NCI-H2107 treated with DMSO at 0.1 percent for 48 hours (cell line): ENCODE measurements at regions not wholly inside any gene's neighbourhood (a gene's known extent, or its start where the extent isn't known, plus 50 kb on each side); places are given as distances from the start of the nearest gene placed in this dataset.
"Not testable (repeated sequence)": the region's sequence is repeated elsewhere in the genome, so short reads cannot be mapped to it uniquely, and the experiment has no call there.

ENCODE experiments used
- DNase-seq: peaks from one replicate; lab custom pipeline; 2025; ENCODE audit not compliant: unreplicated experiment; lab: John Stamatoyannopoulos, UW

DNA sequence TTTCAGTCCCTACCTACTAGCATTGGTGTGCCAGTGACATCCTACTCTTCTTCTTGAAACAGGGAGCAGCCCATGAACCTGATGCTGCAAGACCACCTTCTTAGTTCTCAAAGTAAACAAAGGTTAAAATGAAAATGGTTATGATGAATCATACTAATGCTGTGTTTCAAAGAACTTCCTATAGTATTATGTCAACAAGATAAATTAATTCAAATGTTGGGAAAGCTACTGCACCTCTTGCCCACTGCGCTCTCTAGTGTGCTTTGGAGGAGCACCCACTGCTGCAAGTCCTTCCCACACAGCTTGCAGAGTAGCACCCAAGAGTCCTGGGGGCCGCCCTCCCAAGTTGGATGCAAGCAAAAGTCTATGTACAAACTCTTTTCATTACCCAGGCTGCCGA, 81.1 kb downstream of the CD200R1L start:
- no peak for DNase-seq

DNA sequence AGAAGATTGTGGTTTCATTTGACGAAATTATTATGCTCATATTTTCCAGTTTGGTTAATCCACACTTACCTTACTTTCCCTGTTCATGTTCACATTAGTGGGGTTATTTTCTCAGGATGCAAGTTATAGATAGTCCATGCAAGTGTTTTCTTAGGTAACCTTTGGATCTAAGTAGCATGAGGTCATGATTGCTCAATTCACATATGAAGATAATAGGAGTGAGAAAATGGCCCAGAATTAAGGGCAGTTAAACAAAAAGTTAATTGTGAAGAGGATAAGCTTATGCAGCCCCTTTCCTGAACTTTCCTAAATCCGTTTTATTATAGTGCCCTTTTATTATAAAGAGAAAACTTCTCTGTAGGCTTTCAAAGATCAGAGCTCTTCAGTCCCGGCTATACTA, 83.4 kb downstream of the CD200R1L start:
- no peak for DNase-seq

GRCh38 chr3:112761062-112761638, 85.5 kb downstream of the CD200R1L start:
- no peak for DNase-seq

GRCh38 chr3:112759681-112760080, 87.0 kb downstream of the CD200R1L start:
- peak; percentile 59 for DNase-seq

GRCh38 chr3:112759210-112759609, 87.5 kb downstream of the CD200R1L start:
- no peak for DNase-seq

- no peak for DNase-seq
Observed at GRCh38 chr3:112757197-112757596, 89.5 kb downstream of the CD200R1L start.

- DNase-seq: no peak
Observed at GRCh38 chr3:112755845-112756613, 90.6 kb downstream of the CD200R1L start.

- DNase-seq: not testable (repeated sequence)
Observed at GRCh38 chr3:112755046-112755445, 91.6 kb downstream of the CD200R1L start.

GRCh38 chr3:112751564-112752512, 94.8 kb downstream of the CD200R1L start:
- no peak for DNase-seq

DNA sequence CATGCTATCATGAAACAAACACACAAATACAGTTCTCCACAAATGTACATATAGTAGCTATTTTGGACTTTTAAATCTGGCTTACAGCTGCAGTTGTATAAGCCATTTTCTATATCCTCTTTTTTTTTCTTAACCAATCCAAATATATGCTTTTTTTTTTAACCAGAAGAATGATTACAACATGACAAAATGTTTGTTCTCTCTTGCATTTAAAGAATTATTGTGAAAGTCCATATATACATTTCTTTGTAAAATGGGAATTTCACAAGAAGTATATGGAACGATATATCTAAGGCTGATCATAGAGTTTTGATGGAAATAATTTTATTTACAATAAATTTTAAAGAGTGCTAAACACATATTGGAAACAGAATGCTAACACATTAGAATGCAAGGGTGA, 95.6 kb downstream of the CD200R1L start:
- DNase-seq: no peak

GRCh38 chr3:112747624-112748023, 99.0 kb downstream of the CD200R1L start:
- DNase-seq: no peak

DNA sequence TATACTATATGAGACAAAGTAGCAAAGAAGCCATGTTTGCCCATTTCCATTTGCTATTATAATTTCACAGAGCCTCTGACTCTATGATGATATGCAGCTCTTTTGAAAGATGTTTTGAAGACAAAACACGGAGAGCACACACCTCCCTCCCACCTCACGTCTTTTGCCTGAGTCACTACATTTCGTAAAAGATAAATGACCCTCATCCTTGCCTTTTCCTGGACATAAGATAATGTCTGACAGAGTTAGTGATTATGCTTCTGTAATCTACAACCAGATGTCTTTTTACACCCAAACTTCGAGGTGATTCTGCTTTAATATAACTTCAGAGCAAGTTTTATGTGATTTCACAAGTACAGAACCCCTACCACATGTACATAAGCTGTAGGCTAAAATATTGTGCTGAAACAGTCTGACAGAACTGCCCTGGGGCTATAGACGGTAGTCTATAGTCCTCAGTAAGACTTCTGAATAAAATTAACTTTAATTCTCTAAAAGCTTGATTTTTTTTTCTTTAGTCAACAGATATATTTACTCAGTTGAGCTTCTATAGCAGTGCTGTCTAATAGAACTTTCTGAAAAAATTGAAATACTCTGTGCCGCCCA, 99.9 kb downstream of the CD200R1L start:
- no peak for DNase-seq

GRCh38 chr3:112745567-112746248, 101.0 kb downstream of the CD200R1L start:
- DNase-seq: no peak

DNA sequence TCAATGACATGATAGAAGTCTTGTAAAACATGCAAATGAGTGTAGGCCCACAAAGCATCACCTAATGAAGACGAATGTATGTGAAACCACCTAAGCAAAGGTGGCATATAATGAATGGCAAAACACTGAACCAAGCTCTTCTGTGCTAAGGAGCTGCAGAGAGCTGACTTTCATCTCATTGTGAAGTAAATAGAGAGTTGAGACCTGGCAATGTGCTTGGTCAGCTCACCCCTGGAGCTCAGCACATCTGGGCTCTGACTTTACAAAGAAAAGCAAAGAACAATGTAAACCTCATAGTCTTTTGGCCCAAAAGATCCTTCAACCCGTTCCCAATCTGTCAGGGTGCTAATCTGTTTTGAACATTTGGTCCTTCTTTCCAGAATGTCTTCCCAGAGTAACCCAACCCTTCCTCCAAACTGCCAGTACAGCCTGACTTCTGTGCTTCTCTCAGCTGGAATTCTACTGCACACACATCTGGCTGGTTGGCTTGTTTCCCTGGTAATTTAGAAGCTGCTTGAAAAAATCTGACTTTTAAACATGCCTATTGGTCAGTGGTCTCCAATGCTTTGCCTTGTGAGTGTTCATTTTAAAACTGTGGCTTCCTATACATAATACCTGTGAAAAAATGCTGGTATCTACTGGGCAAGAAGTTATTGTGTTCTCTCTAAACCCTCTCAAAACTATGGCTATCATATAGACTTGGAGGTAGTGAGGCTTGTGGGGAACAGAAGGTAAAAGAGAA, 101.7 kb downstream of the CD200R1L start:
- no peak for DNase-seq

- no peak for DNase-seq
Observed at GRCh38 chr3:112744106-112744505, 102.6 kb downstream of the CD200R1L start.

- DNase-seq: no peak
Observed at GRCh38 chr3:112742934-112743333, 102.0 kb upstream of the CCDC80 start.

GRCh38 chr3:112741983-112742382, 101.0 kb upstream of the CCDC80 start:
- DNase-seq: no peak

- DNase-seq: no peak
Observed at GRCh38 chr3:112740835-112741234, 99.9 kb upstream of the CCDC80 start.

GRCh38 chr3:112739252-112739965, 98.5 kb upstream of the CCDC80 start:
- DNase-seq: no peak
